Sigmoid colon (tissue), 4 donors: ENCODE measurements at regions not wholly inside any gene's neighbourhood (a gene's known extent, or its start where the extent isn't known, plus 50 kb on each side); places are given as distances from the start of the nearest gene placed in this dataset.

Source experiments
- CTCF ChIP-seq, 4 experiments: fragments of 450-650 bp in 3 of 4; fragments of 200-600 bp in 1 of 4; IDR thresholded peaks; one replicate each; pipeline ENCODE4 v1.5.1; 2016 to 2019; ENCODE audit warnings: antibody characterized with exemption in 4 of 4, mild to moderate bottlenecking in 3 of 4, moderate library complexity in 2 of 4
- POLR2A ChIP-seq, 2 donors: fragments of 450-650 bp; IDR thresholded peaks; one replicate each; pipeline ENCODE4 v1.6.1; 2016; ENCODE audit warnings: antibody characterized with exemption in 2 of 2, mild to moderate bottlenecking in 2 of 2, moderate library complexity in 2 of 2
- POLR2AphosphoS5 ChIP-seq, 4 donors: sonication (generic); formaldehyde crosslinking; IDR thresholded peaks; one replicate each; pipeline ENCODE4 v1.6.1; 2017; ENCODE audit warnings: antibody characterized with exemption in 4 of 4

DNA sequence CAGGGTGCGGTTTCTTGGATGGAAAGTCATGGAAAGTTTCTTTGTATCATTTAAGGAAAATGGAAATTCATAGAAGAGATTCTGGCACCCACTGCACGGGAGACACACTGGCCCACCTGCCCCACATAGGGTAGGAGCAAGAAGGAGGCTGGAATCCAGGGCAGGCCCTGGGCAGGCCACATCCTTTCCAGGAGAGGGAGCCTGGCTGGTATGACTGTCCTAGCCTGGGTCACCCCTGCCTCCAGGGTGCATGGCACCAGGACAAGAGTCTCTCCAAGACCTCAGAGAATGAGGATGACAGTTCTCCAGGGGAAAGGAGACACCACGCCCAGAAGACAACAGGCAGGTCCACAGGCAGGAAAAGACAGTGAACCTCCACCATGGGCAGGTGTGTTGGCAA is 297.2 kb downstream of the TCERG1L start:
- TF ChIP-seq CTCF (IDR thresholded peaks at IDR 0.05), result no peak
- no peak for TF ChIP-seq POLR2AphosphoS5 (IDR thresholded peaks at IDR 0.05)
- no peak for TF ChIP-seq POLR2A (IDR thresholded peaks at IDR 0.05)
